ENCODE measurements at regions not wholly inside any gene's neighbourhood (a gene's known extent, or its start where the extent isn't known, plus 50 kb on each side); places are given as distances from the start of the nearest gene placed in this dataset.

DNA sequence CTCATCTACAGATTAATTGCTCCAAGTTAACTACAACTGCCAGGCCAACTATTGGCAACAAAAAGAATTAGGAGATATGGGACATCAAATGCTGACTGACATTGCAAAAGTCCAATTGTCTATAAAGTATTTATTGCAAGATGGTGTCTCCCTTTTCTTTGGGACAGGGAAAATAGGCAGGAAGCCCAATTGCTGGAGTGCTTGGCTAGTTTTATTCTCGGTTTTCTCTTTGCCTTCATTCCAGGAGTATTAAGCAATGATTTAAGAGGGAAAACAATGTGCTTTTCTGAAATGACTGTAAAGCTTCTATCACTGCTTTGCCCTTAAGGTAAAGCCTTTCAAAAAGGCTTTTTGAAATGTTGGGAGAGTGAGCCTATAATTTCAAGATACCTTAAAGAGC lies 62.8 kb upstream of the DIAPH2 start:
- DNase-seq (ENCODE audit: low read depth) = no peak

Data from HT1080 (cell line).